Mesenchymal stem cell (in vitro differentiated cells and primary cell): ENCODE measurements at regions not wholly inside any gene's neighbourhood (a gene's known extent, or its start where the extent isn't known, plus 50 kb on each side); places are given as distances from the start of the nearest gene placed in this dataset.

Experiments used
- DNase-seq: peaks from one replicate; pipeline ENCODE4 v3.0.0-alpha.2; 2013
- H2AFZ ChIP-seq: one replicate; pipeline ENCODE4 v1.6.1; 2013; ENCODE audit warnings: low read depth, mild to moderate bottlenecking, control low read depth, inconsistent platforms, low read length, moderate library complexity
- H2AK5ac ChIP-seq: 2 replicates; pipeline ENCODE4 v1.6.1; 2013; ENCODE audit warnings: low read length, moderate library complexity, mild to moderate bottlenecking, inconsistent platforms; ENCODE audit not compliant: severe bottlenecking
- H2BK120ac ChIP-seq: one replicate; pipeline ENCODE4 v1.6.1; 2013; ENCODE audit warnings: low read depth, mild to moderate bottlenecking, inconsistent platforms, low read length, moderate library complexity
- H2BK12ac ChIP-seq, 2 experiments: one replicate each; pipeline ENCODE4 v1.6.1; 2013; ENCODE audit warnings: inconsistent platforms in 2 of 2, low read length in 2 of 2, mild to moderate bottlenecking in 2 of 2, moderate library complexity in 2 of 2, control low read depth in 1 of 2
- H2BK15ac ChIP-seq: one replicate; pipeline ENCODE4 v1.6.1; 2013; ENCODE audit warnings: mild to moderate bottlenecking, low read depth, inconsistent platforms; ENCODE audit not compliant: poor library complexity, severe bottlenecking
- H2BK5ac ChIP-seq: 2 replicates; pipeline ENCODE4 v1.6.1; 2013; ENCODE audit warnings: low read depth, mild to moderate bottlenecking, low read length, control low read depth, inconsistent platforms; ENCODE audit not compliant: poor library complexity, severe bottlenecking
- H3K14ac ChIP-seq, 2 experiments: one replicate each; pipeline ENCODE4 v1.6.1; 2013; ENCODE audit warnings: inconsistent platforms in 2 of 2, low read length in 2 of 2, control low read depth in 1 of 2, mild to moderate bottlenecking in 1 of 2, moderate library complexity in 1 of 2
- H3K18ac ChIP-seq, 2 experiments: one replicate each; pipeline ENCODE4 v1.6.1; 2013; ENCODE audit warnings: inconsistent platforms in 2 of 2, low read length in 2 of 2, control low read depth in 1 of 2, low read depth in 1 of 2, mild to moderate bottlenecking in 1 of 2
- H3K23ac ChIP-seq, 2 experiments: one replicate each; pipeline ENCODE4 v1.6.1; 2013; ENCODE audit warnings: inconsistent platforms in 2 of 2, low read length in 2 of 2, mild to moderate bottlenecking in 2 of 2, moderate library complexity in 2 of 2, control low read depth in 1 of 2
- H3K27ac ChIP-seq: 2 replicates; pipeline ENCODE4 v1.5.1; 2013; ENCODE audit warnings: mild to moderate bottlenecking, moderate library complexity, low read length, control low read depth, inconsistent platforms; ENCODE audit not compliant: poor library complexity, severe bottlenecking
- H3K27me3 ChIP-seq, 2 experiments: 2 replicates each; pipeline versions ENCODE4 v1.6.1 to v1.7.0; 2013; ENCODE audit warnings: low read length in 2 of 2, mild to moderate bottlenecking in 2 of 2, moderate library complexity in 2 of 2, control low read depth in 1 of 2, inconsistent platforms in 1 of 2; ENCODE audit not compliant: control insufficient read depth in 1 of 2, insufficient read depth in 1 of 2
- H3K36me3 ChIP-seq, 2 experiments: 2 replicates each; pipeline versions ENCODE4 v1.6.1 to v1.7.0; 2013; ENCODE audit warnings: low read length in 2 of 2, control low read depth in 1 of 2, inconsistent platforms in 1 of 2, low read depth in 1 of 2, mild to moderate bottlenecking in 1 of 2; ENCODE audit not compliant: insufficient read depth in 2 of 2, control insufficient read depth in 1 of 2
- H3K4ac ChIP-seq, 2 experiments: one replicate each; pipeline ENCODE4 v1.6.1; 2013; ENCODE audit warnings: inconsistent platforms in 2 of 2, low read length in 2 of 2, mild to moderate bottlenecking in 2 of 2, moderate library complexity in 2 of 2, control low read depth in 1 of 2, low read depth in 1 of 2
- H3K4me1 ChIP-seq: 2 replicates; pipeline ENCODE4 v1.6.1; 2013; ENCODE audit warnings: low read depth, low read length, control low read depth; ENCODE audit not compliant: control insufficient read depth, insufficient read depth
- H3K4me2 ChIP-seq: 2 replicates; pipeline ENCODE4 v1.6.1; 2013; ENCODE audit warnings: low read length, mild to moderate bottlenecking, inconsistent platforms; ENCODE audit not compliant: poor library complexity, severe bottlenecking
- H3K4me3 ChIP-seq, 2 experiments: 2 replicates each; pipeline versions ENCODE4 v1.5.1 to v1.7.0; 2013; ENCODE audit warnings: low read length in 2 of 2, mild to moderate bottlenecking in 2 of 2, control low read depth in 1 of 2, low read depth in 1 of 2; ENCODE audit not compliant: insufficient read depth in 1 of 2
- H3K79me1 ChIP-seq: replicated peaks from 2 replicates; pipeline ENCODE4 v1.6.1; 2013; ENCODE audit warnings: mild to moderate bottlenecking, control low read depth, low read length, inconsistent platforms; ENCODE audit not compliant: poor library complexity, severe bottlenecking
- H3K9ac ChIP-seq: 2 replicates; pipeline ENCODE4 v1.7.0; 2013; ENCODE audit warnings: mild to moderate bottlenecking, low read length, moderate library complexity
- H3K9me3 ChIP-seq: 2 replicates; pipeline ENCODE4 v1.7.0; 2013; ENCODE audit warnings: mild to moderate bottlenecking, low read length; ENCODE audit not compliant: control insufficient read depth
- H4K8ac ChIP-seq: one replicate; pipeline ENCODE4 v1.6.1; 2013; ENCODE audit warnings: inconsistent platforms, mild to moderate bottlenecking, low read length, moderate library complexity
- H4K91ac ChIP-seq: one replicate; pipeline ENCODE4 v1.6.1; 2013; ENCODE audit warnings: mild to moderate bottlenecking, low read length, inconsistent platforms
- WGBS: methylation state at CpG from one replicate; pipeline ENCODE4 v1.1.7; 2013; ENCODE audit warnings: mixed read lengths; 5-methylcytosine and 5-hydroxymethylcytosine counted together

DNA sequence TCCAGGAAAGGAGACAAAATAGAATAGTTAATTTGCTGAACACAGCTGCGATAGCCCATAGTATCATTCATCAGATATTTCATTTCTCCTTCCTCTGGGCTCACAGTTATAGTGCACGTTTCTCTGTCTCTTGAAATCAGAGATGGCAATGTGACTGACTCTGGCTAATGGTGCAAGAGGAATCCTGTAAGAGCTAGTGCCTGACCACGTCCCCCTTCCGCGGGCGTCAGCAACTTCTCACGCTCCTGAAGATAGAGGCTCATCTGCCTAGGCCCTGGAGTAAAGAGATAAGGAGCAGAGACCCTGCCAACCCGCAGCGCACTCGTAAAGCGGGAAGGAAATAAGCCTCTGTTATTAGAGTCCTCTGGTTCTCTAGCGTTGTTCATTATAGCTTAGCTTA is 391.8 kb downstream of the VPS13C start:
- no peak overlapping the region for H3K4me3 ChIP-seq
- H3K79me1 ChIP-seq = no peaks in the 10 kb centered on the region
- no peaks in the 10 kb centered on the region for H3K36me3 ChIP-seq
- H2AFZ ChIP-seq = no peak overlapping the region
- H3K18ac ChIP-seq = no peak overlapping the region
- H3K23ac ChIP-seq = no peak overlapping the region
- H2BK5ac ChIP-seq = no peak overlapping the region
- WGBS = 73% methylated on average over 11 of the region's 12 CpGs
- H3K27ac ChIP-seq = no peak overlapping the region
- H3K9ac ChIP-seq = no peak overlapping the region
- no peak overlapping the region for H2AK5ac ChIP-seq
- H2BK120ac ChIP-seq = no peak overlapping the region
- H3K4ac ChIP-seq = no peak overlapping the region
- no peak overlapping the region for H2BK15ac ChIP-seq
- H4K8ac ChIP-seq = no peak overlapping the region
- no peak for DNase-seq
- no peaks in the 10 kb centered on the region for H3K27me3 ChIP-seq
- H4K91ac ChIP-seq = no peak overlapping the region
- H3K4me2 ChIP-seq = no peak overlapping the region
- no peak overlapping the region for H3K14ac ChIP-seq
- H2BK12ac ChIP-seq = no peak overlapping the region
- H3K4me1 ChIP-seq = no peaks in the 10 kb centered on the region
- H3K9me3 ChIP-seq = no peaks in the 10 kb centered on the region

DNA sequence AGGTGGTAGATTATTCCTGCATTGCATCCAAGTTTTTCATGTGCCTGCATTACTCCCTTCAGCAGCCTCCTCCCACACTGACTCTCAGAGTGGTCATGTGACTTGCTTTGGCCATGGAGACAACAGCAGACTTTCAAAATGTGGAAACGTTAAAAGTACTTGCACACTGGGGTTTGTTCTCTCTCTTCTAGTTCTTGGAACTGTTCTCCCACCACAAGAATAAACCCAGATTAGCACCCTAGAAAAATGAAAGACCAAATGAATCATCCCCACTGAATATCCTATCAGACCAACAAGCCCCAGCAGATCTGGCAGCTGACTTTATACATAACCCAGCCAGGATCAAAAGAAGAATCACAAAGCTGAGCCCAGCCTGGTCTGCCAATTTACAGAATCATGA is 398.5 kb downstream of the VPS13C start:
- Histone ChIP-seq H2BK120ac (no peak overlapping the region), H2BK12ac (no peak overlapping the region), H3K36me3 (no peaks in the 10 kb centered on the region), H2AK5ac (no peak overlapping the region), H3K27me3 (no peaks in the 10 kb centered on the region), H2AFZ (no peak overlapping the region), H3K4ac (no peak overlapping the region), H4K91ac (no peak overlapping the region), H2BK15ac (no peak overlapping the region), H4K8ac (no peak overlapping the region), H3K4me2 (no peak overlapping the region), H3K27ac (no peak overlapping the region), H2BK5ac (no peak overlapping the region), H3K23ac (no peak overlapping the region), H3K4me3 (no peak overlapping the region), H3K14ac (no peak overlapping the region), H3K9me3 (no peaks in the 10 kb centered on the region), H3K9ac (no peak overlapping the region), H3K18ac (no peak overlapping the region), H3K79me1 (no peaks in the 10 kb centered on the region), H3K4me1 (no peaks in the 10 kb centered on the region)
- DNase-seq = no peak
- 81% methylated on average over 1 of the region's 1 CpG for WGBS

DNA sequence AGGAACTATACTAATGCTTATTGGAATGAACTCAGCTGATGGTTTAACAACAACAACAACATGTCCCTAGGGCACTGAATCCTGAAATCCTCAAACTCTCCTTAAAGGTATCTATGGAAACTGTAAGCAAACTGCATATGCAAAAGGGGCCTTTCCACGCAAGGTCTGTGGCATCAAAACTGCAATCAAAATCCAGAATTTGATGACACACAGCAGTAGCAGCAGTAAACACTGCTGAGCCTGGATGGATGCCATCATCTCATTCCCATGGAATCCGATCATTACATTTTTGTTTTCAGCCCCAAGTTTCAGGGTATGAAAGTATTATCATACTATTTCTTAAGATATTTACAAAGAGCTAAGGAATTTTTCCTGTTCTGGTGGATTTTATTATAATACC is 399.7 kb downstream of the VPS13C start:
- WGBS = 79% methylated on average over 1 of the region's 2 CpGs
- Histone ChIP-seq H3K79me1 (no peaks in the 10 kb centered on the region), H2BK5ac (no peak overlapping the region)

DNA sequence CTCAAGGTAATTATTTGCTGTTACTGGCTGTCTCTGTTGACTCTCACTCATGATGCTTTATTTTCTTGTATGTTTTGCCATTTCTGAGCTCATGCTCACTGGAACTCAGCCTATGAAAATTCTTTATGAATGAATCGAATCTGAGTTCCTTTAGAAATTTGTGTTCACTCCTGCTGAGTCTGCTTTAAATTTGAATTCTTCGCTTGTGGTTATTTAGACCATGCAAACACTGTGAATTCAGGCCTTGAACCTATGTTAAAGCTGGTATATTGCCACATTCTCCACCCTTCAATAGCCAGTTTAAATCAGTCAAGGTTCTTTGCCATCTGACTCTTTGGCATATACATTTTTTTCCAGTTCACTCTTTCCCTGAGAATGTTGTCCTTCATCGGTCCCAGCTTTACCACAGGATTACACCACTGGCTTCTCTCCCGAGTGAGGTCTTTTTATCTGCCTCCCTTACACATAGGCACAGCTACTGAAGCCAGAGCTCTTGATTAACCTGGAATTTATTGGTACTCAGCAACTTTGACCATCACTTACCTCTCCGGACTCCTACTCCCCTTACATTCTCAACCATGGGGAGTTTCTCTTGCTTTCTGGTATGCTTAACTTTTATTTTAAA is 400.6 kb downstream of the VPS13C start:
- no peak overlapping the region for H2BK12ac ChIP-seq
- no peak overlapping the region for H3K4me2 ChIP-seq
- no peak overlapping the region for H3K23ac ChIP-seq
- no peak overlapping the region for H3K14ac ChIP-seq
- peaks cover 2% of the 10 kb centered on the region for H3K4me1 ChIP-seq
- no peak overlapping the region for H2BK15ac ChIP-seq
- H3K27ac ChIP-seq = no peak overlapping the region
- H4K91ac ChIP-seq = no peak overlapping the region
- no peaks in the 10 kb centered on the region for H3K27me3 ChIP-seq
- H3K36me3 ChIP-seq = no peaks in the 10 kb centered on the region
- H3K4ac ChIP-seq = no peak overlapping the region
- H3K4me3 ChIP-seq = no peak overlapping the region
- no peaks in the 10 kb centered on the region for H3K79me1 ChIP-seq
- H3K18ac ChIP-seq = no peak overlapping the region
- no peak overlapping the region for H2BK5ac ChIP-seq
- H2AFZ ChIP-seq = no peak overlapping the region
- no peak overlapping the region for H4K8ac ChIP-seq
- no peak overlapping the region for H2AK5ac ChIP-seq
- peak overlapping the region; percentile 56 for H3K9ac ChIP-seq
- no peak for DNase-seq
- 83% methylated on average over 4 of the region's 5 CpGs for WGBS
- no peak overlapping the region for H2BK120ac ChIP-seq
- H3K9me3 ChIP-seq = no peaks in the 10 kb centered on the region

More for the DNA sequence above, 399.7 kb downstream of the VPS13C start:
- no peak overlapping the region for H2BK120ac ChIP-seq
- H3K4me1 ChIP-seq = no peaks in the 10 kb centered on the region
- no peak overlapping the region for H3K27ac ChIP-seq
- no peak overlapping the region for H2BK15ac ChIP-seq
- no peak overlapping the region for H2BK12ac ChIP-seq
- no peak overlapping the region for H3K23ac ChIP-seq
- no peaks in the 10 kb centered on the region for H3K36me3 ChIP-seq
- H2AFZ ChIP-seq = no peak overlapping the region
- H3K4ac ChIP-seq = no peak overlapping the region
- no peak overlapping the region for H3K18ac ChIP-seq
- H3K14ac ChIP-seq = no peak overlapping the region
- H2AK5ac ChIP-seq = no peak overlapping the region
- no peak overlapping the region for H3K4me3 ChIP-seq
- no peaks in the 10 kb centered on the region for H3K27me3 ChIP-seq
- no peaks in the 10 kb centered on the region for H3K9me3 ChIP-seq
- no peak for DNase-seq
- H3K9ac ChIP-seq = peak overlapping the region; percentile 56
- H3K4me2 ChIP-seq = no peak overlapping the region
- H4K8ac ChIP-seq = no peak overlapping the region
- no peak overlapping the region for H4K91ac ChIP-seq
